ENCODE measurements at regions not wholly inside any gene's neighbourhood (a gene's known extent, or its start where the extent isn't known, plus 50 kb on each side); places are given as distances from the start of the nearest gene placed in this dataset.

GRCh38 chr2:67515056-67515455 is 117.9 kb downstream of the ETAA1 start:
- DNase-seq (no peak), ATAC-seq (ENCODE audit: poor library complexity) (no peak)
- intact Hi-C loops (cut with DNase I), result no loop called here

GRCh38 chr2:67515538-67515937 is 118.4 kb downstream of the ETAA1 start:
- intact Hi-C loops (cut with DNase I), result no loop called here

GRCh38 chr2:67516362-67516761 is 119.2 kb downstream of the ETAA1 start:
- ATAC-seq (ENCODE audit: poor library complexity) (no peak), DNase-seq (no peak)
- intact Hi-C loops (cut with DNase I), result no loop called here

More at GRCh38 chr2:67515538-67515937, 118.4 kb downstream of the ETAA1 start:
- ATAC-seq (ENCODE audit: poor library complexity) (no peak), DNase-seq (no peak)

- intact Hi-C loops (cut with DNase I), result no loop called here
- DNase-seq, result no peak
- ATAC-seq (ENCODE audit: poor library complexity), result no peak
These were observed 119.9 kb downstream of the ETAA1 start for GRCh38 chr2:67516899-67517530.

GRCh38 chr2:67522148-67522547 is 125.0 kb downstream of the ETAA1 start:
- intact Hi-C loops (cut with DNase I), result no loop called here
- ATAC-seq (ENCODE audit: poor library complexity), result no peak
- no peak for DNase-seq

- DNase-seq (no peak), ATAC-seq (ENCODE audit: poor library complexity) (no peak)
- intact Hi-C loops (cut with DNase I), result no loop called here
These were observed 127.1 kb downstream of the ETAA1 start for GRCh38 chr2:67524213-67524612.

DNA sequence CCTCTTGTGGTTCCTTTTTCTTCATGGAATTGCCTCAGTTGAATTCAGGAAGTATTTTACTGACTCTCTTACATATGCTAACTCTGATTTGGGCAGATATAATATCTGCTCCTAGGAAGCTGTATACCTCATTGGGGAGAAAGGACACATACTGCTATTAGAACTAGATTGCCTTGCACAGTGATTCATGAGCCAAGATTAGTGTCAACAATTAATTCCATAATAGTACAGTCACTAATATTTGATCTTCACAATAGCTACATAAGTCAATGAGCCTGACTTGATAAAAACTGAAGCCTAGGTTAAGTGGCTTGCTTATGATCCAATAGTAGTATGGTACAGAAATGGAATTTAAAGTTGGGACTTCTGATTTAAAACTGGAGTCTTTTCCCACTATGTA is 127.6 kb downstream of the ETAA1 start:
- no peak for DNase-seq

GRCh38 chr2:67526283-67526682 is 129.2 kb downstream of the ETAA1 start:
- DNase-seq (no peak), ATAC-seq (ENCODE audit: poor library complexity) (peak; percentile 87)
- intact Hi-C loops (cut with DNase I), result no loop called here

More for the DNA sequence above, 127.6 kb downstream of the ETAA1 start:
- no peak for ATAC-seq (ENCODE audit: poor library complexity)
- intact Hi-C loops (cut with DNase I), result no loop called here

- intact Hi-C loops (cut with DNase I), result no loop called here
- ATAC-seq (ENCODE audit: poor library complexity) (no peak), DNase-seq (no peak)
These were observed 131.2 kb downstream of the ETAA1 start for GRCh38 chr2:67528320-67528719.

- no peak for ATAC-seq (ENCODE audit: poor library complexity)
- no peak for DNase-seq
- intact Hi-C loops (cut with DNase I), result no loop called here
These were observed 135.3 kb downstream of the ETAA1 start for GRCh38 chr2:67532387-67532786.

DNA sequence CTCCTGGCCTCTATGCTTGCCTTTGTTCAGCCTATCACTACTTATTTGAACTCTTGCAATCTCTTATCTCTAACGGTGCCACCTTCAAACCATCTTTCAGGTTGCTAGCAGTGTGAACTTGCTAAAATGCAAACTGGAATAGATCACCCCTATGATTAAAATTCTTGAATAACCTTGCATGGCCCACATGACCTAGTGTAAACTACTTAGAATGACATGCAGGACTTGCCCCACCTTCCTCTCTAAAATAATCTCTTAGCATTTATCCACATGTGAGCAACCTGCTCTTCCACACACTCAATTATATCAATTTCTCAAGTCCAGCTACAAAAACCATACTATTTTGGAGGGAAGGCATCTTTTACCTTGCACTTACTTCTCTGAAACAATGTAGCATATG is 137.6 kb downstream of the ETAA1 start:
- DNase-seq (no peak), ATAC-seq (ENCODE audit: poor library complexity) (no peak)
- intact Hi-C loops (cut with DNase I), result no loop called here

GRCh38 chr2:67540962-67541361 is 143.8 kb downstream of the ETAA1 start:
- ATAC-seq (ENCODE audit: poor library complexity) (no peak), DNase-seq (no peak)
- intact Hi-C loops (cut with DNase I), result no loop called here

DNA sequence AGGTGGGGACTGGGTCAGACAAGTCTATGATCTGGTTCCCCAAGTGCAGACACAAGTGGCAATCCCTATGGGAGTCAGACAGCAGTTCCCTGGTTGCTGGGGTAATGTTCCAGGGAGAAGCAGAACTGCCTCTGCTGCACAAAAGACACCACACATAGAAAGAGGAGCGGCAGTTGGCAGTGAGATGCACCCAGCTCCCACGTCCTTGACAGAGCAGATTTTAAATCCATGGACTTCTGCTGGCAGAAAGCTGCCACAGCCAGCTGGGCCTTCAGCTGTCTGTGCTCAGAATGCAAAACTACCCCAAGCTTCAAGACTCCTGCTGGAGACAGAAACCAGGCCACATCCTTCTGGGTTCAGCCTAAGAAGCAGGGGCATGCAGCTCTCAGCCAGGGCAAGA is 147.2 kb downstream of the ETAA1 start:
- ATAC-seq (ENCODE audit: poor library complexity) (no peak), DNase-seq (no peak)
- intact Hi-C loops (cut with DNase I), result no loop called here

- no peak for DNase-seq
- ATAC-seq (ENCODE audit: poor library complexity), result no peak
- intact Hi-C loops (cut with DNase I), result no loop called here
These were observed 151.4 kb downstream of the ETAA1 start for GRCh38 chr2:67548317-67549201.

GRCh38 chr2:67559156-67559555 is 162.0 kb downstream of the ETAA1 start:
- intact Hi-C loops (cut with DNase I), result no loop called here
- no peak for DNase-seq
- ATAC-seq (ENCODE audit: poor library complexity), result no peak

DNA sequence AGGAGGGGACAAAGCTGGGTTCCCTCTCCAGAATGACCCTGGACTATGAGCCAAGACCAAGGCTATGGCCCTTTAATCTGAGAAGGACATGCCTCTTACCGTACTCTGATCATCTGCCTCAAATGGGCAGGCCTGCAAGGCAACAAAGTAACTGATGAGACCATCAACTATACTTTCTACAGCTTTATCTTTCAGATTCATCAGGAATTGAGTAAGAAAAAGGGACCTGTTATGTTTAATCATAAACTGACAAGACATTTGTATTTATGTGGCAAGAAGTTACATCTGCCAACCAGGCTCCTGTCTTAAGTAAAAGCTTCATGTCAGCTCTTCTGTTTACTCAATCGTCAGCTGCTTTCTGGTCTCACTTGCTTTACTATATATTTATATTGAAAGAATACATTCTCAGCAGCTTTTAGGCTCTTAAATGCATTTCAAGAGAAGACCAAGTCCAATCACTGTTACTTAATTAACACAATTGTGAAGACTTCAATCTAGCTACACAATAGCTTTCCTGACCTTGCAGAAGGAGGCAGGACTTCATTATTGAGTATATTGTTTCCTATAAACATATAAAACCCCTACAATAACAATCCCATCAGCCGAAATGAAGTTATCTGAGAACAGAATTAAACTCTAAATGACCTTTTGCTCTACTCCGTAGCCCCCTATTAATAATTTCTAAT is 163.8 kb downstream of the ETAA1 start:
- ATAC-seq (ENCODE audit: poor library complexity) (peak; percentile 11), DNase-seq (no peak)
- intact Hi-C loops (cut with DNase I), result loop anchor here (10.0 kb wide), 1 partner anchor 84 kb away; no protein-coding TSS in a partner anchor

GRCh38 chr2:67561457-67561965 is 164.4 kb downstream of the ETAA1 start:
- DNase-seq (peak; percentile 82), ATAC-seq (ENCODE audit: poor library complexity) (peak; percentile 90)
- intact Hi-C loops (cut with DNase I), result loop anchor here (10.0 kb wide), 1 partner anchor 83 kb away; no protein-coding TSS in a partner anchor

GRCh38 chr2:67564076-67564475 is 166.9 kb downstream of the ETAA1 start:
- ATAC-seq (ENCODE audit: poor library complexity), result no peak
- intact Hi-C loops (cut with DNase I), result loop anchor here (10.0 kb wide), 1 partner anchor 81 kb away; no protein-coding TSS in a partner anchor
- no peak for DNase-seq

DNA sequence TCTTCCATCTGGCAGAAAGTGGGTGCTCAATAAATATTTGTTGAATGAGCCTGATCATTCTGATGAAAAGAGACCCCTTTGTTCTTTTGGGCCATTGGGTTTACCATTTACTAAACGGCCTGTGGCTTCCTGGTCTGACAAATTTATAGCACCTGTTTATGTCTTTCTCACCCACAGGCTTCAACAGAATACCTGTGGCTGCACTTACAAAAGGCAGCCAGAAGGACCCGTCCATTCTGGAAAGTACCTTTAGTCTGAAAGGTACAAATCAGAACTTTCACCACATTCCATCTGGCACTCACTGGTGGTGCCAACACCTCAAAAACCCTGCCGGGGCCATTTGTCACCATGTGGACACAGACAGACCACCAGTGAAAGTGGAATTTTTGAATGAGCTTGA is 167.5 kb downstream of the ETAA1 start:
- ATAC-seq (ENCODE audit: poor library complexity), result no peak
- no peak for DNase-seq
- intact Hi-C loops (cut with DNase I), result loop anchor here (10.0 kb wide), 1 partner anchor 80 kb away; no protein-coding TSS in a partner anchor
